NCI-H187 (cell line): ENCODE measurements at regions not wholly inside any gene's neighbourhood (a gene's known extent, or its start where the extent isn't known, plus 50 kb on each side); places are given as distances from the start of the nearest gene placed in this dataset.

Experiments used
- DNase-seq, 2 experiments: peaks; one replicate each; lab custom pipeline; 2025; lab: John Stamatoyannopoulos, UW

GRCh38 chr2:19784456-19784855, 117.3 kb downstream of the TTC32 start:
- no peak for DNase-seq

DNA sequence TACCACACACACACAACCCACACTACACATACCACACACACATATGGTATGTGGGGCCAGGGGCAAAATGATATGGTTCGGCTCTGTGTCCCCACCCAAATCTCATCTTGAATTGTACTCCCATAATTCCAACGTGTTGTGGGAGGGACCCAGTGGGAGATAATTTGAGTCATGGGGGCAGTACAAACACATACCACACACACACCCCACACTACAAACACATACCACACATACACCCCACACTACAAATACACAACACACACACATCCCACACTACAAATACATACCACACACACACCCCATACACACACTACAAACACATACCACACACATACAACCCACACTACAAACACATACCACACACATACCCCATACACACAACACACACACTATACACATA, 117.8 kb downstream of the TTC32 start:
- DNase-seq = no peak

- no peak for DNase-seq
Measured at GRCh38 chr2:19776941-19777514, 124.8 kb downstream of the TTC32 start.

GRCh38 chr2:19775838-19776237, 125.9 kb downstream of the TTC32 start:
- no peak for DNase-seq

- no peak for DNase-seq
Measured at GRCh38 chr2:19775315-19775714, 126.5 kb downstream of the TTC32 start.

DNA sequence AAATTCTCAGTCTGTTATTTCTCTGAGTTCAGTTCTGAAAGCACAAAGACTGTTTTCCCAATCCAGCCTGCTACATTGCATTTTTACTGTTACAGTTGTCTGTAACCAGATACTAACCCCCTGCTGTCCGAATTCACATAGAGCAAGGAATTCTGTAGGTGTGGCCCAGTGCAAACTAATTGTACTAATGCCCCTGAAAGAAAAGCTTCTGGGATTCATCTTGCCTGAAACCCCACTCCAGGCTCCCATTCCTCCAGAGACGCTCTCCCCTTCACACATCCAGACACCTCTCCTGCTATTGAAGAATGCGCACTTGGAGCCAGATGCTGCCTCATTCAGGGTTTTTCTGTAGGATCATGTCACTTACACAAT, 127.0 kb downstream of the TTC32 start:
- DNase-seq = no peak

DNA sequence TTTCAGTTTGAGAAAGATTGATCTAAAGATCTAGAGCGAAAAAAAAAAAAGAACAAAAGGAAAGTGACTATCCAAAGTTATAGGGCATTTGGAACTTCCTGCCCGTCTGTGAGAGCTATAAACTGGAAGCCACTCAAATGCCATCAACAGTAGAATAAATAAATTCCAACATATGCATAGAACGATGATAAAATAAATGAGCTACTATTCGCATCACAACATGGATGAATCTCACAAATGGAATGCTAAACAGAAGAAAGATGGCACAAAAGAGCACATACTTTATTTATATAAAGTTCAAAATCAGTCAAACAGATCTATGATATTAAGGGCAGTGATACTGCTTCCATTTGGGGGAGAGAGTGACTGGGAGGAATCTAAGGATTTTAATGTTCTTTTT, 128.8 kb downstream of the TTC32 start:
- DNase-seq = no peak

DNA sequence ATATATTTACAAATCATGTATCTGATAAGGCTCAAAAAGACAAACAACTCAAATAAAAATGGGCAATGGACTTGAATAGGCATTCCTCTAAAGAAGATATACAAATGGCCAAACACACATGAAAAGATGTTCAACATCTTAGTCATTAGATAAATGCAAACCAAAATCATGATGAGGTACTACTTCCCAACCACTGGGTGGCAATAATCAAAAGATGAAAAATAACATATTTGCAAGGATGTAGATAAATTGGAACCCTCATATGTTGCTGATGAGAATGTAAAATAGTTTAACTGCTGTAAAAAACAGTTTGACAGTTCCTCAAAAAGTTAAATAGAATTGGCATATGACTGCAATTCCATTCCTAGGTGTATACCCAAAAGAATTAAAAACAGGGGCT, 132.3 kb downstream of the TTC32 start:
- no peak for DNase-seq

- DNase-seq = no peak
Measured at GRCh38 chr2:19767899-19768298, 133.9 kb downstream of the TTC32 start.

- no peak for DNase-seq
Measured at GRCh38 chr2:19764998-19765397, 136.8 kb downstream of the TTC32 start.

DNA sequence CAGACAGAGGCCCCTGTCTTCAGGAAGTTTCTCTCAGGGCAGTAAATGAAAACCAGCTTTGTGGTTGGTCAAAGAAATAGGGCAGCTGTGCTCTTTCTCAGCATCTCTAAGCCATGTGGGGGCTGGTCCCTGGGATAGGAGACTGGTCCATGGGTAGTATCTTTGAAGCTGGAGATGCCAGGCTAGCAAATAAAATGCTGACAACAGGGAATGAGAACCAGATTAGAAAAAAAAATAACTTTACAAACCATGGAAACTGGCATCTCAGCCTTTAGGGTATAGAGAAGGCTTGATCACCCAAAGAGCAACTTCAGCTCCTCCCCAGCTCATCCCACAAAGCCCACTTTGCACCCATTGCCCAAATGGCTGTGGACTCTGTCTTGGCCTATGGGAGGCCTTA, 138.1 kb downstream of the TTC32 start:
- DNase-seq = no peak

- no peak for DNase-seq
Measured at GRCh38 chr2:19762959-19763605, 138.7 kb downstream of the TTC32 start.

- no peak for DNase-seq
Measured at GRCh38 chr2:19762142-19762541, 139.6 kb downstream of the TTC32 start.

GRCh38 chr2:19759880-19760279, 141.9 kb downstream of the TTC32 start:
- DNase-seq = no peak

GRCh38 chr2:19758658-19759057, 143.1 kb downstream of the TTC32 start:
- DNase-seq = no peak

DNA sequence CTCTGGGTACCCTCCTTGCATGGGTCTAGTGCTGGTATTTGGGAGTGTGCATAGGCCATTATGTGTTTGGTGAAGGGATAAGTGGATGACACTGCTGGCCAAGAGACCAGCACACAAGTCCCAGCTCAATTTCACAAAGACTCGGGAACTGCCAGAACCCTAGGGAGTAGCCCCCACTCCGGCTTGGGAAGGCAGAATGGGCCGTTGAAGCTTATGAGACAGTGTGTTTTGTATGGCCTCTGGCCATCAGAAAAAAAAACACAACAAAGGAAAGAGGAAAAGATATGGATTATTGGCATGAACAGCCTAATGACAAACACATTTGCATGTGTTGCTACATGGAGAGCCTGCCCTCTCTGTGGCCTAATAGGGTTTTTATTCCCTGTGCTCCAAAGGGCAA, 144.2 kb downstream of the TTC32 start:
- no peak for DNase-seq

GRCh38 chr2:19754907-19755306, 146.9 kb downstream of the TTC32 start:
- DNase-seq = no peak

DNA sequence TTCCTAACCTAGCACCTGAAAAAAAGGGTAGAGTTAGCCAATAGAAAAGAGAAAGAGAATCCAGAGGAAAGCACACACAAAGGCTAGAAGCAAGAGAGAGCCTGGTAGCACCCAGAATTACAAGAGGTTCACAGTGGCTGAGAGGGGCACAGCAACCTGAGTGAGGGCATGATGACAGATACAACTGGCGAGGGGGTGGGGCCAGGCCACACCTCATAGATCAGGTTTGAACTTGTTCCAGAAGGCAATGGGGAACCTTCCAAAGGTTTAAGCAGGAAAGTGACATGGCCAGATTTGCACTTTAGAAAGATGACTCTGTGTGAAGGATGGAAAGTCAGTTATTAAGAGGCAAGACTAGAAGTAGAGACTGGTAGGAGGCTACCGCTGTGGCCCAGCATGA, 148.0 kb downstream of the TTC32 start:
- no peak for DNase-seq

GRCh38 chr2:19753314-19753713, 148.5 kb downstream of the TTC32 start:
- DNase-seq = no peak

DNA sequence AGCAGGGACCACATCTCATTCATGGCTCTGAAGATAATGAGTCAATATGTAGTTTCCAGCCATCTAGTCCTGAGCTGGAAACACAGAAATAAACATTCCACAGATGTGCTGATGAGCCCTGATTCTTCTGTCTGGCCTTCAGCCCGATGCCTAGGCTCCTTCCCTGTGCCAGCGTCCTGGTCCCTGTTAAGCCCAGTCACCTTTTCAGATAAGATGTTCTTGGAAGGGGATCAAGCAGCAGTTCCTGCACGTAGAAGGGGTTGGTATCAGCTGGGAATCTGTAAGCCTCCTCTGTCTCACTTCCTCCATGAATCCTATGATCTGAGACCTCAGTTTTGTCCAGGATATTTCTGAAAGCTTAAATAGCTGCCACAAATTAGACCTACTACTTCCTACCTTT, 149.3 kb downstream of the TTC32 start:
- DNase-seq = no peak

GRCh38 chr2:19751631-19752030, 150.2 kb downstream of the TTC32 start:
- no peak for DNase-seq

GRCh38 chr2:19750136-19750535, 151.6 kb downstream of the TTC32 start:
- no peak for DNase-seq

DNA sequence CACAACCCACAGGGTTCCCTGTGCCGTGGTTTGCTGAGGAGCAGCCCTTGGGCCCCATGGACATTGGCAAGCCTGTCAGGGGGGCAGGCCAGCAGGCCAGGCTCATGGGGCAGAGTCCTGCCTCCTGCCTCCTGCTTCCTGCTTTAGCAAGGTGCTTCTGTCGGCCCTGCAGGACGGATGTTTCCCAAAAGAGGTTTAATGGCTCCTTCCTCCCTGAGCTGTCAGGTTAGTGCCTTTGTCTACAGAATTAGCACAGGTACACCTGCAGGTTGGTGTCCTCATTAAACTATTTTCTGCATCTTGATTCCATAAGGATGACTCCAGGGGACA, 152.3 kb downstream of the TTC32 start:
- DNase-seq = no peak

DNA sequence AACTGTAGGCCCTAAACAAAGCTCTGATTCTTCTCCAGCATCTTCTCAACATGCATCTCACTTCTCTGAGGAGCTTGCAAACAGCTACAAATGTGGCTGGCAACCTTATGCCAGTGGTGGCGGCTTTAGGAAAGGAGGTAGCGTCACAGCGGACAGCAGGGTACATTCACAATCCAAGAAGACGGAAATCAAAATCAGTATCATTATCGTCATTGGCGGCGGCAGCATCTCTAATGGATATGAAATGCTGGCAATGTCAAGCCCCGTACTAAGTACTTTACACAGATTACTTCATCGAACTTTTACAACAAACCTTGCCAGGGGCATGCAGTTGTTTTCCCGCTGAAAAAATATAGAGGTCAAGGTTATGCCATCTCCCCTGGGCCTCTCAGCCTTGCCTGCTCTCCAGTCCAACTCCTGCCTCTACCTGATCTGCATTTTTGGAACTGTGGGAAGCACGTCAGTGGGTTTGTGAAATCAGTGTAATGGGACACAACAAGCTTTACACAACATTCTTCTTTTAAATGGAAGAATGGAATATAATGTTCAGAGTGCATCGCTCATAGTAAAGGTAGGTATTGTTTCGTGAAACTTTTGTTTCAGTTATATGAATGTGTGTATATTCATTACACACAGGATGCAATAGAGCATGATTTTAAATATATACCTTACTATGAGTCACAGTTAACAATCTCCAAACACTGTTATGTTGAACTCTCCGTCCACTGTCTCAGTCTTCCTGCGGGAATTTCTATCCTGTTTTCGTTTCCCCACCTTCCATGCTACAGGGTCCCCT, 152.9 kb downstream of the TTC32 start:
- no peak for DNase-seq
